HepG2 (cell line): ENCODE measurements at regions not wholly inside any gene's neighbourhood (a gene's known extent, or its start where the extent isn't known, plus 50 kb on each side); places are given as distances from the start of the nearest gene placed in this dataset.

Experiments used
- ATAC-seq: fragments of 200-7000 bp; cut with Tn5 transposase; 3 replicates; pipeline ENCODE4 v1.9.1; 2020; ENCODE audit warnings: mild to moderate bottlenecking, moderate library complexity
- BruUV-seq: library from RNA; stranded (reverse); fragments of 400-500 nt; replicated peaks from 2 replicates; lab custom pipeline; 2021; lab: Mats Ljungman, UMichigan
- CTCF ChIA-PET: fragments of 300-600 bp; formaldehyde crosslinking; extraction: SDS; loops from one replicate; lab custom pipeline; 2021; ENCODE audit warnings: low total read pairs, inconsistent platforms, low intra/inter-chr PET ratio; lab: Yijun Ruan, JAX
- POLR2A ChIA-PET: fragments of 350-600 bp; sonication (Branson Sonifier 250); formaldehyde crosslinking; loops from one replicate; lab custom pipeline; 2020; ENCODE audit warnings: antibody characterized with exemption, inconsistent platforms; lab: Yijun Ruan, JAX
- DNase-seq: peaks from one replicate; pipeline ENCODE4 v3.0.0-alpha.2; 2015; ENCODE audit warnings: low spot score
- FAIRE-seq: peaks from 3 replicates; lab custom pipeline; 2011; peaks lifted over from hg19 to GRCh38; lab: Jason Lieb, UNC
- H2AFZ ChIP-seq: one replicate; pipeline ENCODE4 v1.6.1; 2011; ENCODE audit warnings: low read length, inconsistent platforms
- H3K27ac ChIP-seq: fragments of 300-600 bp; 3 replicates; pipeline ENCODE4 v1.8.0; 2011; ENCODE audit warnings: mixed run types, mild to moderate bottlenecking, mixed read lengths, low read length, inconsistent platforms; ENCODE audit not compliant: insufficient read depth; ENCODE audit errors: extremely low read length
- H3K27me3 ChIP-seq, 2 experiments: fragments of 200-600 bp in 1 of 2; 2 replicates in 1 of 2; 3 replicates in 1 of 2; pipeline versions ENCODE4 v1.6.0 to v1.8.0; 2011; ENCODE audit warnings: low read length in 2 of 2, mild to moderate bottlenecking in 2 of 2, moderate library complexity in 2 of 2, inconsistent platforms in 1 of 2; ENCODE audit not compliant: insufficient read depth in 2 of 2, control insufficient read depth in 1 of 2
- H3K36me3 ChIP-seq, 2 experiments: fragments of 200-600 bp in 1 of 2; replicated peaks in 1 of 2; 2 replicates in 1 of 2; 3 replicates in 1 of 2; pipeline versions ENCODE4 v1.5.1 to v1.8.0; 2011; ENCODE audit warnings: low read length in 2 of 2, inconsistent platforms in 1 of 2; ENCODE audit not compliant: insufficient read depth in 2 of 2, control insufficient read depth in 1 of 2
- H3K4me1 ChIP-seq: 2 replicates; pipeline ENCODE4 v1.5.1; 2012; ENCODE audit warnings: low read length, inconsistent platforms; ENCODE audit not compliant: insufficient read depth
- H3K4me2 ChIP-seq: 2 replicates; pipeline ENCODE4 v1.6.0; 2011; ENCODE audit warnings: low read depth, low read length, inconsistent platforms
- H3K4me3 ChIP-seq, 3 experiments: fragments of 200-600 bp in 1 of 3; sonication (generic), shearing (Covaris generic) in 1 of 3; replicated peaks in 1 of 3; 2 replicates each; pipeline ENCODE4 v1.5.1; 2011 to 2016; ENCODE audit warnings: low read length in 3 of 3, inconsistent platforms in 2 of 3, low read depth in 2 of 3, mild to moderate bottlenecking in 2 of 3, control low read depth in 1 of 3, mixed read lengths in 1 of 3; ENCODE audit not compliant: insufficient read depth in 1 of 3
- H3K79me2 ChIP-seq: one replicate; pipeline ENCODE4 v1.6.1; 2011; ENCODE audit warnings: low read length, inconsistent platforms; ENCODE audit not compliant: insufficient read depth
- H3K9ac ChIP-seq: 2 replicates; pipeline ENCODE4 v1.6.0; 2011; ENCODE audit warnings: mild to moderate bottlenecking, low read depth, low read length, inconsistent platforms; ENCODE audit not compliant: insufficient read depth
- H3K9me3 ChIP-seq: 2 replicates; pipeline ENCODE4 v1.5.1; 2012; ENCODE audit warnings: mild to moderate bottlenecking, low read length
- H4K20me1 ChIP-seq: 2 replicates; pipeline ENCODE4 v1.6.0; 2011; ENCODE audit warnings: inconsistent platforms, mild to moderate bottlenecking, low read length, moderate library complexity; ENCODE audit not compliant: insufficient read depth
- PLSCR1 ChIP-seq: sonication (generic); formaldehyde crosslinking; IDR thresholded peaks from 2 replicates; pipeline ENCODE4 v1.5.0; 2020; ENCODE audit warnings: missing genetic modification reagents, mild to moderate bottlenecking, borderline replicate concordance
- POGK ChIP-seq: sonication (generic); formaldehyde crosslinking; conservative IDR thresholded peaks from 2 replicates; pipeline ENCODE4 v1.8.0; 2022; ENCODE audit warnings: mild to moderate bottlenecking, moderate library complexity, missing genetic modification reagents
- ZFP91 ChIP-seq: sonication (generic); formaldehyde crosslinking; IDR thresholded peaks from 2 replicates; pipeline ENCODE4 v1.9.0; 2022; ENCODE audit warnings: missing genetic modification reagents, mild to moderate bottlenecking, borderline replicate concordance
- ZNF275 ChIP-seq: sonication (generic); formaldehyde crosslinking; IDR thresholded peaks from 2 replicates; pipeline ENCODE4 v1.8.0; 2022; ENCODE audit warnings: missing genetic modification reagents, mild to moderate bottlenecking, inconsistent platforms, borderline replicate concordance
- ZNF616 ChIP-seq: sonication (generic); formaldehyde crosslinking; IDR thresholded peaks from 2 replicates; pipeline ENCODE4 v1.5.0; 2020; ENCODE audit warnings: low read depth, mild to moderate bottlenecking, missing genetic modification reagents
- ZNF687 ChIP-seq: sonication (generic); formaldehyde crosslinking; IDR thresholded peaks from 2 replicates; pipeline ENCODE4 v1.5.1; 2020; ENCODE audit warnings: mild to moderate bottlenecking, missing genetic modification reagents, moderate library complexity
- WGBS: methylation state at CpG from one replicate; pipeline ENCODE4 v1.1.6; 2017; ENCODE audit warnings: low lambda C conversion rate; 5-methylcytosine and 5-hydroxymethylcytosine counted together
- in situ Hi-C: cut with HindIII; loops from 2 replicates; pipeline ENCODE4 v1.10.0; 2017; ENCODE audit warnings: low pct_unique_long_range_greater_than_20kb; ENCODE audit not compliant: extremely low pct_ligation_motif_present
- intact Hi-C: fragments of 100-400 bp; cut with micrococcal nuclease; formaldehyde crosslinking; loops from one replicate; pipeline ENCODE4 v1.10.0; 2022; ENCODE audit not compliant: unreplicated experiment

- BruUV-seq, result no TSS peak
- Histone ChIP-seq H3K27ac (no peak overlapping the region), H3K4me1 (no peaks in the 10 kb centered on the region), H3K4me3 (no peak overlapping the region), H3K4me2 (no peak overlapping the region), H3K79me2 (no peaks in the 10 kb centered on the region)
- FAIRE-seq, result no peak
- ATAC-seq, result no peak
- no peak for DNase-seq
- CTCF ChIA-PET, result no interaction called here
- no peak for TF ChIP-seq ZNF616 (CRISPR knock-in tag)
- no peak for TF ChIP-seq ZNF275 (CRISPR knock-in tag)
- no peak for TF ChIP-seq ZFP91 (CRISPR knock-in tag)
- TF ChIP-seq POGK (CRISPR knock-in tag), result no peak
- TF ChIP-seq PLSCR1 (CRISPR knock-in tag), result no peak
- TF ChIP-seq ZNF687 (CRISPR knock-in tag), result no peak
- TF ChIP-seq, all 625 proteins: peak for 0
- WGBS, result 17% methylated on average over 2 of the region's 2 CpGs
- in situ Hi-C loops (no loop called here), intact Hi-C loops (no loop called here)
- Histone ChIP-seq H3K36me3 (no peaks in the 10 kb centered on the region), H3K27me3 (no peaks in the 10 kb centered on the region), H3K9me3 (no peaks in the 10 kb centered on the region), H2AFZ (no peak overlapping the region), H3K9ac (no peak overlapping the region), H4K20me1 (no peaks in the 10 kb centered on the region)
- POLR2A ChIA-PET, result no interaction called here
Observed at GRCh38 chr10:83941189-83941588, 198.1 kb upstream of the GHITM start.
